ENCODE measurements at regions not wholly inside any gene's neighbourhood (a gene's known extent, or its start where the extent isn't known, plus 50 kb on each side); places are given as distances from the start of the nearest gene placed in this dataset.

DNA sequence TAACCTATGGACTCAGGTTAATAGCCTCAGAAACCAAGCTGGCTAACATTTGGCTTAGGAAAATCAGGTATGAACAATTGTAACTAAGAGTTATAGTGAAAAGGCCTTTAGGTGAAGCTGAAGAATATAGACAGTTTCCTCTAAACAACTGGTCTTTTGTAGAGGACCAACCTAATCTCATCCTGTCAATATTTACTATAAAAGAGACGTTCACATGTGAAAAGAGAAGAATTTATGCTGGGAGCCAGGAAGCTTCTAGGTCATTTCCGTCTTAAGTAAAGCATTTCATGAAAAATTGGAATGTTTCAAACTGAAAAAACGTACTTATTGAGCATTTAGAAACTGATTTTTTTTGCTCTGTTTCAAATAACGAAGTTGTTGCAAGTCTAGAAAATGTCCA lies 764.3 kb upstream of the GOLIM4 start:
- H3K4me1 ChIP-seq (ENCODE audit: insufficient read depth, low read length), result no peaks in the 10 kb centered on the region
- H3K27me3 ChIP-seq (ENCODE audit: insufficient read depth, low read length), result no peaks in the 10 kb centered on the region
- H3K9me3 ChIP-seq (ENCODE audit: low read depth, low read length), result peaks cover 6% of the 10 kb centered on the region
- H3K4me3 ChIP-seq (ENCODE audit: low read length), result no peak overlapping the region

- H3K27me3 ChIP-seq (ENCODE audit: insufficient read depth, low read length), result no peaks in the 10 kb centered on the region
- no peak overlapping the region for H3K4me3 ChIP-seq (ENCODE audit: low read length)
- peaks cover 6% of the 10 kb centered on the region for H3K9me3 ChIP-seq (ENCODE audit: low read depth, low read length)
- no peaks in the 10 kb centered on the region for H3K4me1 ChIP-seq (ENCODE audit: insufficient read depth, low read length)
Observed at GRCh38 chr3:168859574-168859973, 763.9 kb upstream of the GOLIM4 start.

DNA sequence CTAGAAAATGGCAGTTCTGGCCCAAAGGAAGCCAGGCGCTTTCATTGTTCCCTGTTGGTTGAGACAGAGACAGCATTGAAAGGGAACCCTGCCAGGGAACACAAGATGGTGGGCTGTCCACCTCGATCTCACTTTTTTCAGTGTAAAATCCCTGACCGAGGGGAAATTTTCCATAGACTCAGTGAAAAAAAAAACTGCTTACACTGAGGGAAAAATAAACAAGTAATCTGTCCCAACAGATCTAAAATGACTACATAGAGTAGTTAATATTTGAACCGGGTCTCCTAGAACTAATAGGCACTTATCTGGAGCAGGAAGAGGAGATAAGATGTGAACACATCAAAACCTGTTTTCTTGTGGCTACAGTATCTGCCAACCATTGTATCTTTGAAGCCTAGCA lies 763.4 kb upstream of the GOLIM4 start:
- Histone ChIP-seq H3K4me1 (ENCODE audit: insufficient read depth, low read length) (no peaks in the 10 kb centered on the region), H3K9me3 (ENCODE audit: low read depth, low read length) (peaks cover 6% of the 10 kb centered on the region), H3K4me3 (ENCODE audit: low read length) (no peak overlapping the region), H3K27me3 (ENCODE audit: insufficient read depth, low read length) (no peaks in the 10 kb centered on the region)

- Histone ChIP-seq H3K4me3 (ENCODE audit: low read length) (no peak overlapping the region), H3K4me1 (ENCODE audit: insufficient read depth, low read length) (no peaks in the 10 kb centered on the region), H3K9me3 (ENCODE audit: low read depth, low read length) (peaks cover 6% of the 10 kb centered on the region), H3K27me3 (ENCODE audit: insufficient read depth, low read length) (no peaks in the 10 kb centered on the region)
Observed at GRCh38 chr3:168858327-168858726, 762.6 kb upstream of the GOLIM4 start.

DNA sequence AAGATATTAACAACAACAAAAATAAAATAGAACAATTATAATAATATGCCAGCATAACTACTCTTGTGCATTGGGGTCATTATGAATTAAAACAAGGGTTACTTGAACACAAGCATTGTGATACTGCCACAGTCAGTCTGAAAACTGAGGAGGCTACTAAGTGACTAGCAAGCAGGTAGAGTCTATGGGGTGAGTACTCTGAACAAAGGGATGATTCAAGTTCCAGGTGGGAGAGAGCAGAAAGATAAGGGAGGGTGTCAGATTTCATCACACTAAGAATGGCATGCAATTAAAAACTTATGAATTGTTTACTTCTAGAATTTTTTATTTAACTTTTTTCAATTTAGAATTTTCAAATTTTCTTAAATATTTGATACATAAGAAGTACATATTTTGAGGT lies 754.4 kb upstream of the GOLIM4 start:
- Histone ChIP-seq H3K27me3 (ENCODE audit: insufficient read depth, low read length) (no peaks in the 10 kb centered on the region), H3K4me3 (ENCODE audit: low read length) (no peak overlapping the region), H3K4me1 (ENCODE audit: insufficient read depth, low read length) (no peaks in the 10 kb centered on the region), H3K9me3 (ENCODE audit: low read depth, low read length) (no peaks in the 10 kb centered on the region)

GRCh38 chr3:168847291-168847883 lies 751.7 kb upstream of the GOLIM4 start:
- Histone ChIP-seq H3K4me1 (ENCODE audit: insufficient read depth, low read length) (no peaks in the 10 kb centered on the region), H3K4me3 (ENCODE audit: low read length) (no peak overlapping the region), H3K27me3 (ENCODE audit: insufficient read depth, low read length) (no peaks in the 10 kb centered on the region), H3K9me3 (ENCODE audit: low read depth, low read length) (no peaks in the 10 kb centered on the region)

GRCh38 chr3:168844894-168845482 lies 749.3 kb upstream of the GOLIM4 start:
- no peaks in the 10 kb centered on the region for H3K4me1 ChIP-seq (ENCODE audit: insufficient read depth, low read length)
- H3K27me3 ChIP-seq (ENCODE audit: insufficient read depth, low read length), result no peaks in the 10 kb centered on the region
- no peaks in the 10 kb centered on the region for H3K9me3 ChIP-seq (ENCODE audit: low read depth, low read length)
- no peak overlapping the region for H3K4me3 ChIP-seq (ENCODE audit: low read length)

DNA sequence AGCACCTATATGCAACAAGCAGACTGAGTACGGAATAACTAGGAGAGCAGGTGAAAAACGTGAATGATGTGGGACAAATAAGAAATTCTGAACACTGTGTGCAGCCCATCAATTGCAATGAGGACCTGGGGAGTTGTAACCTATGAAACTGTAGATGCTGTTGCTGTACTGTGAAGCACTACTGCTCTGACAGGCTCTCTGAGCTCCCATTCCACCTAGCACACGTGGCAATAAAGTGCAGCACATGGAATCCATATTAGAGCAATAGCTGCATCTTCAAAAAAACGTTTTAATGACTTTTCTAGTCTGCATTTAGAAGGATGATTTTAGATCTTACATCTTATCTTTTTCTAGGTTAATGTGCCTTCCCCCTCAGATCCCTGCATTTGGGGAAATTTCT lies 748.7 kb upstream of the GOLIM4 start:
- Histone ChIP-seq H3K4me1 (ENCODE audit: insufficient read depth, low read length) (no peaks in the 10 kb centered on the region), H3K27me3 (ENCODE audit: insufficient read depth, low read length) (no peaks in the 10 kb centered on the region), H3K4me3 (ENCODE audit: low read length) (no peak overlapping the region), H3K9me3 (ENCODE audit: low read depth, low read length) (no peaks in the 10 kb centered on the region)

DNA sequence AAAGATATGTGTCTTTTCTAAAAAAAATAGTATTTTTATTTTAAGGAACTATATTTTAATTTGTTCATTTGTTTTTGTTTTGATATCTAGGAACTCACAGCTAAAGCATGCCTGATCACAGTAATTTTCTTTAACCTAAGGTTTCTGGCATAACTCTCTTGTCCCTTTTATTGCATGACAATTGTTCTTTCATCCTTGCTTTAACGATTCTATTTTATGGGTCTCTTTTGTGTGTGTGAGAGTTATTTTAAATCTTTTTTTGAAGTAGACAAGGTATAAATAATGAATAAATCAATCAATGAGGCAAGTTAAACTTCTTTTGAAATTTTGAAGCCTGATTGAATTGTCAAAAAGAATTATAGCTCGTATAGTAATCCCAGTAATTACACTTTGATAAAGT lies 747.8 kb upstream of the GOLIM4 start:
- no peaks in the 10 kb centered on the region for H3K27me3 ChIP-seq (ENCODE audit: insufficient read depth, low read length)
- H3K4me1 ChIP-seq (ENCODE audit: insufficient read depth, low read length), result no peaks in the 10 kb centered on the region
- H3K9me3 ChIP-seq (ENCODE audit: low read depth, low read length), result no peaks in the 10 kb centered on the region
- H3K4me3 ChIP-seq (ENCODE audit: low read length), result no peak overlapping the region

GRCh38 chr3:168839653-168840052 lies 743.9 kb upstream of the GOLIM4 start:
- no peaks in the 10 kb centered on the region for H3K9me3 ChIP-seq (ENCODE audit: low read depth, low read length)
- H3K4me1 ChIP-seq (ENCODE audit: insufficient read depth, low read length), result no peaks in the 10 kb centered on the region
- H3K4me3 ChIP-seq (ENCODE audit: low read length), result no peak overlapping the region
- H3K27me3 ChIP-seq (ENCODE audit: insufficient read depth, low read length), result no peaks in the 10 kb centered on the region

- H3K4me3 ChIP-seq (ENCODE audit: low read length), result no peak overlapping the region
- no peaks in the 10 kb centered on the region for H3K4me1 ChIP-seq (ENCODE audit: insufficient read depth, low read length)
- H3K9me3 ChIP-seq (ENCODE audit: low read depth, low read length), result no peaks in the 10 kb centered on the region
- H3K27me3 ChIP-seq (ENCODE audit: insufficient read depth, low read length), result no peaks in the 10 kb centered on the region
Observed at GRCh38 chr3:168834558-168834957, 738.8 kb upstream of the GOLIM4 start.

DNA sequence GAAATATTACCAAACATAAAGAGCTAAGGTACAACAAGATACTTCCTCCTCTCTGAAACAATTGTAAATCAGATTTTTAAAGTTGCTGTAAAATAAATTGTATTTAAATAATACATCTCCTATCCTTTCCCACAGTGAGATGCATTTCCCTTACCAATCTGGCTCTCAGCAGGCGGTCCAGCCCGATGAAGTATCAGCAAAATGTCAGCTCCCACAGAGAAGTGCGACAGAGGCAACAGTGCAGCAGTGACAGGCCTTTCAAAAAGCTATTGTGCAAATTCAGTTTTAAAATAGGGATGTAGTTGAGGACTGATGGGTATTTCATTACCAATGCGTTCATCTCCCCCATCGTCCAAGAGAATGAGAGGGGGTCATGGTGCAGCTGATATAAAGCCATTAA lies 733.2 kb upstream of the GOLIM4 start:
- no peaks in the 10 kb centered on the region for H3K27me3 ChIP-seq (ENCODE audit: insufficient read depth, low read length)
- H3K9me3 ChIP-seq (ENCODE audit: low read depth, low read length), result no peaks in the 10 kb centered on the region
- H3K4me1 ChIP-seq (ENCODE audit: insufficient read depth, low read length), result no peaks in the 10 kb centered on the region
- no peak overlapping the region for H3K4me3 ChIP-seq (ENCODE audit: low read length)

- Histone ChIP-seq H3K4me3 (ENCODE audit: low read length) (no peak overlapping the region), H3K9me3 (ENCODE audit: low read depth, low read length) (no peaks in the 10 kb centered on the region), H3K27me3 (ENCODE audit: insufficient read depth, low read length) (no peaks in the 10 kb centered on the region), H3K4me1 (ENCODE audit: insufficient read depth, low read length) (no peaks in the 10 kb centered on the region)
Observed at GRCh38 chr3:168828536-168828935, 732.8 kb upstream of the GOLIM4 start.

DNA sequence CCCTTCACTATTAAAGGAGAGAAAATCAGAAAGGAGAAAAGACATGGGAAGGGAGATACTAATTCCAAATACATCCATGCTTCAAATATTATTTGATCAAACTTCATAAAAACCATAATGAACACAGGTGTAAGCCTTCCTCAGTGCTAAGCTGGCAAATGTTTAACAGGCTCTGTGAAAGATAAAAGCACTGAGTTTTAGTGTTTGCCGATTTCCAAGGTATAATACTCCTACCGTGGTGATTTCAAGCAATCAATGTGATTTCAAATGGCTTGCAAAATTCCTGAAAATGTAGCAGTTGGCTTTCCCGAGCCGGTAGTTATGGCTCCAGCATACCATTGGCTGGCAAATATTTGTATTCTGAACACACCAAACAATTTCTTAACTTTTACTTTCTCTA lies 732.3 kb upstream of the GOLIM4 start:
- H3K9me3 ChIP-seq (ENCODE audit: low read depth, low read length), result no peaks in the 10 kb centered on the region
- H3K4me1 ChIP-seq (ENCODE audit: insufficient read depth, low read length), result no peaks in the 10 kb centered on the region
- no peaks in the 10 kb centered on the region for H3K27me3 ChIP-seq (ENCODE audit: insufficient read depth, low read length)
- H3K4me3 ChIP-seq (ENCODE audit: low read length), result no peak overlapping the region

DNA sequence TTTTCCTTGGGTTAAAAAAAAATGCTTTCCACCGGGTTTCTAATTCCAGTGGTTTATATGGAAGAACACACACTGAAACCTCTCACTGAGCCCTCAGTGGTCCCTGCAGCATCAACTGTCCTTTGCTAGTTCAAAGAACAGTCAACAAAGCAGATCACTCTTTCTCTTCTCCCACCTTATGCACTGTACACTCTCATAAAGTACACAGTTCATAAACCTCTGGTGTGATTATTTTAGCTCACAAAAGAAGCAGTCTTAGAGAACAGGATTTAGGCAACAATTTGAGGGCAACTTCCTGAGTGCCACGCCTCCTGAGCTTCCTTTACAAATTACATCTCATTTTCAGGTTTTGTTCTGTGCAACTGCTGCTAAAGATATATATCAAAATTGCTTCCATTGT lies 728.4 kb upstream of the GOLIM4 start:
- H3K27me3 ChIP-seq (ENCODE audit: insufficient read depth, low read length), result no peaks in the 10 kb centered on the region
- no peak overlapping the region for H3K4me3 ChIP-seq (ENCODE audit: low read length)
- no peaks in the 10 kb centered on the region for H3K9me3 ChIP-seq (ENCODE audit: low read depth, low read length)
- H3K4me1 ChIP-seq (ENCODE audit: insufficient read depth, low read length), result no peaks in the 10 kb centered on the region

- Histone ChIP-seq H3K4me3 (ENCODE audit: low read length) (no peak overlapping the region), H3K9me3 (ENCODE audit: low read depth, low read length) (no peaks in the 10 kb centered on the region), H3K27me3 (ENCODE audit: insufficient read depth, low read length) (no peaks in the 10 kb centered on the region), H3K4me1 (ENCODE audit: insufficient read depth, low read length) (no peaks in the 10 kb centered on the region)
Observed at GRCh38 chr3:168823466-168823865, 727.7 kb upstream of the GOLIM4 start.
